GM23248 (cell line): ENCODE measurements at regions not wholly inside any gene's neighbourhood (a gene's known extent, or its start where the extent isn't known, plus 50 kb on each side); places are given as distances from the start of the nearest gene placed in this dataset.
"Not testable (repeated sequence)": the region's sequence is repeated elsewhere in the genome, so short reads cannot be mapped to it uniquely, and the experiment has no call there.

ENCODE experiments used
- DNase-seq: peaks from one replicate; pipeline ENCODE4 v3.0.0-alpha.2; 2015
- H2AFZ ChIP-seq: fragments of 200-600 bp; sonication (generic); 2 replicates; pipeline ENCODE4 v1.6.1; 2016; ENCODE audit warnings: antibody characterized with exemption
- H3F3A ChIP-seq: fragments of 200-600 bp; sonication (generic); 2 replicates; pipeline ENCODE4 v1.6.1; 2016; ENCODE audit warnings: mild to moderate bottlenecking, antibody characterized with exemption, mixed run types; ENCODE audit not compliant: insufficient read depth
- H3K27ac ChIP-seq: fragments of 200-600 bp; sonication (generic); 2 replicates; pipeline ENCODE4 v1.5.1; 2016; ENCODE audit warnings: mild to moderate bottlenecking
- H3K27me3 ChIP-seq: fragments of 200-600 bp; sonication (generic); replicated peaks from 2 replicates; pipeline ENCODE4 v1.6.1; 2016; ENCODE audit warnings: mild to moderate bottlenecking; ENCODE audit not compliant: insufficient read depth
- H3K36me3 ChIP-seq: fragments of 200-600 bp; sonication (generic); 2 replicates; pipeline ENCODE4 v1.6.1; 2016; ENCODE audit warnings: low read depth, mild to moderate bottlenecking
- H3K4me1 ChIP-seq: fragments of 200-600 bp; sonication (generic); 2 replicates; pipeline ENCODE4 v1.6.1; 2016; ENCODE audit warnings: mild to moderate bottlenecking; ENCODE audit not compliant: insufficient read depth
- H3K4me2 ChIP-seq: fragments of 200-600 bp; sonication (generic); one replicate; pipeline ENCODE4 v1.6.1; 2016; ENCODE audit warnings: mild to moderate bottlenecking; ENCODE audit not compliant: unreplicated experiment
- H3K4me3 ChIP-seq: fragments of 200-600 bp; sonication (generic); 2 replicates; pipeline ENCODE4 v1.5.1; 2016; ENCODE audit warnings: mild to moderate bottlenecking
- H3K79me2 ChIP-seq: fragments of 200-600 bp; sonication (generic); 2 replicates; pipeline ENCODE4 v1.6.1; 2016; ENCODE audit warnings: mild to moderate bottlenecking; ENCODE audit not compliant: insufficient read depth
- H3K9ac ChIP-seq: fragments of 200-600 bp; sonication (generic); 2 replicates; pipeline ENCODE4 v1.6.1; 2016; ENCODE audit warnings: mild to moderate bottlenecking
- H3K9me2 ChIP-seq: fragments of 200-600 bp; sonication (generic); 2 replicates; pipeline ENCODE4 v1.6.1; 2016; ENCODE audit warnings: mixed run types, mild to moderate bottlenecking, moderate library complexity; ENCODE audit not compliant: insufficient read depth
- H3K9me3 ChIP-seq: fragments of 200-600 bp; sonication (generic); one replicate; pipeline ENCODE4 v1.6.1; 2017; ENCODE audit warnings: low read depth
- H4K20me1 ChIP-seq: fragments of 200-600 bp; sonication (generic); 2 replicates; pipeline ENCODE4 v1.6.0; 2016; ENCODE audit not compliant: insufficient read depth
- EZH2 ChIP-seq: fragments of 200-600 bp; sonication (generic); IDR thresholded peaks from 2 replicates; pipeline ENCODE4 v1.6.1; 2018; ENCODE audit warnings: antibody characterized with exemption, mild to moderate bottlenecking; ENCODE audit not compliant: insufficient read depth, poor library complexity, severe bottlenecking
- EZH2phosphoT487 ChIP-seq: fragments of 200-600 bp; sonication (generic); IDR thresholded peaks from 2 replicates; pipeline ENCODE4 v1.6.1; 2018; ENCODE audit warnings: antibody characterized with exemption, moderate library complexity, mild to moderate bottlenecking, low read depth; ENCODE audit not compliant: insufficient read depth
- WGBS, 2 experiments: methylation state at CpG; one replicate each; pipeline ENCODE4 v1.1.6; 2015 to 2017; ENCODE audit warnings: low lambda C conversion rate in 2 of 2, low coverage in 1 of 2; ENCODE audit errors: missing lambda C conversion rate in 2 of 2; 5-methylcytosine and 5-hydroxymethylcytosine counted together
- in situ Hi-C: fragments of 300-500 bp; cut with MboI; formaldehyde crosslinking; loops from 2 replicates; pipeline ENCODE4 v1.15.0; 2020

GRCh38 chr1:229149435-229149834, 121.5 kb upstream of the RAB4A start:
- Histone ChIP-seq H3K9me3 (no peaks in the 10 kb centered on the region), H3K27me3 (peaks cover 12% of the 10 kb centered on the region; the same call in 1 of the 2 replicates), H3K36me3 (no peaks in the 10 kb centered on the region), H3K9ac (no peak overlapping the region), H3F3A (no peaks in the 10 kb centered on the region), H3K79me2 (no peaks in the 10 kb centered on the region), H3K27ac (no peak overlapping the region), H3K4me3 (no peak overlapping the region), H4K20me1 (no peaks in the 10 kb centered on the region), H3K9me2 (no peaks in the 10 kb centered on the region), H3K4me2 (no peak overlapping the region), H3K4me1 (no peaks in the 10 kb centered on the region), H2AFZ (no peak overlapping the region)
- no peak for DNase-seq
- 58 to 70% methylated on average over 2 of the region's 2 CpGs for WGBS, 2 experiments
- in situ Hi-C loops = no loop called here
- no peak for TF ChIP-seq EZH2phosphoT487
- TF ChIP-seq EZH2 = no peak

GRCh38 chr1:229150518-229150917, 120.4 kb upstream of the RAB4A start:
- no peak for TF ChIP-seq EZH2
- no peak for TF ChIP-seq EZH2phosphoT487
- Histone ChIP-seq H3F3A (no peaks in the 10 kb centered on the region), H3K27ac (no peak overlapping the region), H3K79me2 (no peaks in the 10 kb centered on the region), H3K9me3 (no peaks in the 10 kb centered on the region), H3K36me3 (no peaks in the 10 kb centered on the region), H4K20me1 (no peaks in the 10 kb centered on the region), H3K9me2 (no peaks in the 10 kb centered on the region), H2AFZ (no peak overlapping the region), H3K9ac (no peak overlapping the region), H3K27me3 (peaks cover 4% of the 10 kb centered on the region; the same call in 1 of the 2 replicates), H3K4me1 (no peaks in the 10 kb centered on the region), H3K4me3 (no peak overlapping the region), H3K4me2 (no peak overlapping the region)
- in situ Hi-C loops = no loop called here
- no peak for DNase-seq
- 48 to 59% methylated on average over 7 of the region's 7 CpGs for WGBS, 2 experiments

- H3K4me2 ChIP-seq, H3K9ac ChIP-seq, H3K27me3 ChIP-seq, H3K79me2 ChIP-seq, H3K36me3 ChIP-seq, DNase-seq, H4K20me1 ChIP-seq, H3K4me1 ChIP-seq, H3K9me3 ChIP-seq, H3F3A ChIP-seq, H2AFZ ChIP-seq, H3K4me3 ChIP-seq, H3K9me2 ChIP-seq, in situ Hi-C loops, H3K27ac ChIP-seq: not testable (repeated sequence)
- WGBS, 2 experiments = 50 to 71% methylated on average over 4 of the region's 4 CpGs
These were observed 119.5 kb upstream of the RAB4A start for GRCh38 chr1:229151412-229151811.

- no peak for DNase-seq
- Histone ChIP-seq H3K36me3 (no peaks in the 10 kb centered on the region), H3K4me2 (no peak overlapping the region), H3F3A (no peaks in the 10 kb centered on the region), H3K9me2 (no peaks in the 10 kb centered on the region), H3K4me3 (no peak overlapping the region), H3K79me2 (no peaks in the 10 kb centered on the region), H3K9me3 (no peaks in the 10 kb centered on the region), H2AFZ (no peak overlapping the region), H4K20me1 (no peaks in the 10 kb centered on the region), H3K4me1 (no peaks in the 10 kb centered on the region), H3K27me3 (peaks cover 6% of the 10 kb centered on the region), H3K27ac (no peak overlapping the region), H3K9ac (no peak overlapping the region)
- 47 to 49% methylated on average over 2 of the region's 2 CpGs for whole genome bisulfite sequencing, 2 experiments
- TF ChIP-seq EZH2phosphoT487 (no peak), EZH2 (no peak)
- in situ Hi-C loops = no loop called here
These were observed 118.6 kb upstream of the RAB4A start for GRCh38 chr1:229152311-229152710.

- DNase-seq = no peak
- no peaks in the 10 kb centered on the region for H4K20me1 ChIP-seq
- H3K9me2 ChIP-seq = no peaks in the 10 kb centered on the region
- 34 to 54% methylated on average over 2 of the region's 2 CpGs for WGBS, 2 experiments
- no peak overlapping the region for H3K4me3 ChIP-seq
- H3F3A ChIP-seq = no peaks in the 10 kb centered on the region
- H3K9me3 ChIP-seq = no peaks in the 10 kb centered on the region
- no peak overlapping the region for H3K4me2 ChIP-seq
- no peak overlapping the region for H3K27ac ChIP-seq
- no peaks in the 10 kb centered on the region for H3K4me1 ChIP-seq
- no peaks in the 10 kb centered on the region for H3K36me3 ChIP-seq
- no peaks in the 10 kb centered on the region for H3K79me2 ChIP-seq
- in situ Hi-C loops = no loop called here
- no peak overlapping the region for H3K9ac ChIP-seq
- H3K27me3 ChIP-seq = peaks cover 9% of the 10 kb centered on the region; the same call in 1 of the 2 replicates
- TF ChIP-seq EZH2 (no peak), EZH2phosphoT487 (no peak)
- H2AFZ ChIP-seq = no peak overlapping the region
These were observed 116.9 kb upstream of the RAB4A start for GRCh38 chr1:229153955-229154548.
